B cell (primary cell): ENCODE measurements at regions not wholly inside any gene's neighbourhood (a gene's known extent, or its start where the extent isn't known, plus 50 kb on each side); places are given as distances from the start of the nearest gene placed in this dataset.

Experiments used
- CTCF ChIP-seq: fragments of 200-600 bp; IDR thresholded peaks from one replicate; pipeline ENCODE4 v1.8.0; 2022; ENCODE audit warnings: antibody characterized with exemption, mild to moderate bottlenecking
- EZH2 ChIP-seq: IDR thresholded peaks from 2 replicates; pipeline ENCODE4 v1.6.1; 2012; ENCODE audit warnings: borderline replicate concordance, low read depth, mild to moderate bottlenecking, moderate library complexity, low read length; ENCODE audit not compliant: insufficient read depth, poor library complexity, severe bottlenecking

GRCh38 chr12:90460681-90461080 is 494.3 kb downstream of the CCER1 start:
- TF ChIP-seq CTCF = no peak
- TF ChIP-seq EZH2 = no peak
